Left cardiac atrium (tissue), 4 donors: ENCODE measurements at regions not wholly inside any gene's neighbourhood (a gene's known extent, or its start where the extent isn't known, plus 50 kb on each side); places are given as distances from the start of the nearest gene placed in this dataset.

ENCODE experiments used
- ATAC-seq, 2 donors: fragments of 200-7000 bp; cut with Tn5 transposase; one replicate each; pipeline ENCODE4 v1.9.1; 2020; ENCODE audit warnings: mild to moderate bottlenecking in 2 of 2, moderate library complexity in 2 of 2
- DNase-seq: peaks from one replicate; pipeline ENCODE4 v3.0.0-alpha.2; 2020
- intact Hi-C, 2 donors: fragments of 100-400 bp; cut with DNase I; formaldehyde crosslinking; loops; one replicate each; pipeline versions ENCODE4 v1.14.1 to v1.15.1; 2022 to 2023
- donor health status: DM: no; HTN: yes; CAD: no.
- donor health status: DM: no; HTN: yes; CAD: no; lungs with severe emphysema.
- donor health status: DM: yes; HTN: yes; CAD: no.
- donor health status: Dilated cardiomyopathy.

DNA sequence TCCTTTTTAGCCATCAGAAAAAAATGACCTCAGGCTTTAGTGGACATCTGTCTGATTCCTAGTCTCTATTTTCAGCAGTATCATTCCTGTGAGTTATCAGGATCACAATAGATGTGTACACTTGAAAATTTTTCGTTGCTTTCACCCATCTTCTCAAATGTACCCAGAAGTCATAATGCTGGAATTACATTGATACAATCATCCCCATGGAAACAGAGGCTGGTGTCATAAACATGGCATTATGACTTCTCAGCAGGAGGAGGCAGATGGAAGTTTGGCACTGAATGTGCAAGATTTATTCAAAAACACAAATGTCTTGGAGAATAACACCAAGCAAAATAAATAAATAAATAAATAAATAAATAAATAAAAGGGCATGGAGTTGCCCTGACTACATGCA lies 292.5 kb downstream of the PHKB start:
- DNase-seq (no peak), ATAC-seq (no peak)
- intact Hi-C loops = no loop called here
